A549 (cell line): ENCODE measurements at regions not wholly inside any gene's neighbourhood (a gene's known extent, or its start where the extent isn't known, plus 50 kb on each side); places are given as distances from the start of the nearest gene placed in this dataset.

Experiments
- NR3C1 ChIP-seq: fragments of >200 bp; sonication (Bioruptor Twin); formaldehyde crosslinking; IDR thresholded peaks from 3 replicates; pipeline ENCODE4 v1.6.1; 2017
- POLR2A ChIP-seq: IDR thresholded peaks from 2 replicates; pipeline ENCODE4 v1.6.1; 2012; ENCODE audit warnings: mild to moderate bottlenecking, low read length
- RARB ChIP-seq: fragments of 250-450 bp; sonication (Bioruptor Pico); IDR thresholded peaks from 2 replicates; pipeline ENCODE4 v1.8.0; 2021; ENCODE audit warnings: mild to moderate bottlenecking, moderate library complexity
- RFX5 ChIP-seq: fragments of 450-650 bp; IDR thresholded peaks from 2 replicates; pipeline ENCODE4 v1.7.1; 2014; ENCODE audit warnings: antibody characterized with exemption, mild to moderate bottlenecking, moderate library complexity
- ZFP36 ChIP-seq: fragments of 450-650 bp; IDR thresholded peaks from 2 replicates; pipeline ENCODE4 v1.6.1; 2014; ENCODE audit warnings: borderline replicate concordance; ENCODE audit not compliant: partially characterized antibody
- TF ChIP-seq, protein P1 (sequence below): IDR thresholded peaks from 2 replicates; pipeline ENCODE4 v1.6.1; 2012
- TF ChIP-seq, protein P2 (sequence below): fragments of >200 bp; sonication (Bioruptor Twin); formaldehyde crosslinking; IDR thresholded peaks from 3 replicates; pipeline ENCODE4 v1.5.1; 2016
- TF ChIP-seq, protein P3 (sequence below): fragments of 200-600 bp; sonication (generic); IDR thresholded peaks from 2 replicates; pipeline ENCODE4 v1.6.1; 2016; ENCODE audit warnings: antibody characterized with exemption, mild to moderate bottlenecking, moderate library complexity
- TF ChIP-seq, protein P4 (sequence below): fragments of 450-650 bp; IDR thresholded peaks from 2 replicates; pipeline ENCODE4 v1.6.1; 2014; ENCODE audit warnings: antibody characterized with exemption
- TF ChIP-seq, protein P5 (sequence below): IDR thresholded peaks from 2 replicates; pipeline ENCODE4 v1.6.1; 2012

DNA sequence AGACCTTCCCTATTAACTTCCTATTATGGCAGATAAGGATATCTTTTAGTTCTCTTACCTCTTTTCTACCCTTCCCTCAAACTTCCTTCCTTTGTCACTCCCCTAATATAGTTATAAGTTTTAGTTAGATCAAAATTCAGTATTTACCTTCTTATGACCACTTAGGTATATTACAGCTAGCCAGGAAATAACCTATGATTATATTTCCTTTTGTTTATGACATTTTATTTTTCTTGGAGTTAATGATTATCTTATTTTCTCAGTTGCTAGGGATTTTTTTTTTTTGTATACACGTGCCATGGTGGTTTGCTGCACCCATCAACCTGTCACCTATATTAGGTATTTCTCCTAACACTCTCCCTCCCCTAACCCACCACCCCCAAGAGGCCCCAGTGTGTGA lies 88.2 kb upstream of the ZBED5 start:
- TF ChIP-seq RARB (no peak), NR3C1 (no peak), POLR2A (no peak), ZFP36 (no peak), RFX5 (no peak)
- TF ChIP-seq, protein P1, sequence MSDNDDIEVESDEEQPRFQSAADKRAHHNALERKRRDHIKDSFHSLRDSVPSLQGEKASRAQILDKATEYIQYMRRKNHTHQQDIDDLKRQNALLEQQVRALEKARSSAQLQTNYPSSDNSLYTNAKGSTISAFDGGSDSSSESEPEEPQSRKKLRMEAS, result no peak
- TF ChIP-seq, protein P2, sequence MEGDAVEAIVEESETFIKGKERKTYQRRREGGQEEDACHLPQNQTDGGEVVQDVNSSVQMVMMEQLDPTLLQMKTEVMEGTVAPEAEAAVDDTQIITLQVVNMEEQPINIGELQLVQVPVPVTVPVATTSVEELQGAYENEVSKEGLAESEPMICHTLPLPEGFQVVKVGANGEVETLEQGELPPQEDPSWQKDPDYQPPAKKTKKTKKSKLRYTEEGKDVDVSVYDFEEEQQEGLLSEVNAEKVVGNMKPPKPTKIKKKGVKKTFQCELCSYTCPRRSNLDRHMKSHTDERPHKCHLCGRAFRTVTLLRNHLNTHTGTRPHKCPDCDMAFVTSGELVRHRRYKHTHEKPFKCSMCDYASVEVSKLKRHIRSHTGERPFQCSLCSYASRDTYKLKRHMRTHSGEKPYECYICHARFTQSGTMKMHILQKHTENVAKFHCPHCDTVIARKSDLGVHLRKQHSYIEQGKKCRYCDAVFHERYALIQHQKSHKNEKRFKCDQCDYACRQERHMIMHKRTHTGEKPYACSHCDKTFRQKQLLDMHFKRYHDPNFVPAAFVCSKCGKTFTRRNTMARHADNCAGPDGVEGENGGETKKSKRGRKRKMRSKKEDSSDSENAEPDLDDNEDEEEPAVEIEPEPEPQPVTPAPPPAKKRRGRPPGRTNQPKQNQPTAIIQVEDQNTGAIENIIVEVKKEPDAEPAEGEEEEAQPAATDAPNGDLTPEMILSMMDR, result no peak
- TF ChIP-seq, protein P3, sequence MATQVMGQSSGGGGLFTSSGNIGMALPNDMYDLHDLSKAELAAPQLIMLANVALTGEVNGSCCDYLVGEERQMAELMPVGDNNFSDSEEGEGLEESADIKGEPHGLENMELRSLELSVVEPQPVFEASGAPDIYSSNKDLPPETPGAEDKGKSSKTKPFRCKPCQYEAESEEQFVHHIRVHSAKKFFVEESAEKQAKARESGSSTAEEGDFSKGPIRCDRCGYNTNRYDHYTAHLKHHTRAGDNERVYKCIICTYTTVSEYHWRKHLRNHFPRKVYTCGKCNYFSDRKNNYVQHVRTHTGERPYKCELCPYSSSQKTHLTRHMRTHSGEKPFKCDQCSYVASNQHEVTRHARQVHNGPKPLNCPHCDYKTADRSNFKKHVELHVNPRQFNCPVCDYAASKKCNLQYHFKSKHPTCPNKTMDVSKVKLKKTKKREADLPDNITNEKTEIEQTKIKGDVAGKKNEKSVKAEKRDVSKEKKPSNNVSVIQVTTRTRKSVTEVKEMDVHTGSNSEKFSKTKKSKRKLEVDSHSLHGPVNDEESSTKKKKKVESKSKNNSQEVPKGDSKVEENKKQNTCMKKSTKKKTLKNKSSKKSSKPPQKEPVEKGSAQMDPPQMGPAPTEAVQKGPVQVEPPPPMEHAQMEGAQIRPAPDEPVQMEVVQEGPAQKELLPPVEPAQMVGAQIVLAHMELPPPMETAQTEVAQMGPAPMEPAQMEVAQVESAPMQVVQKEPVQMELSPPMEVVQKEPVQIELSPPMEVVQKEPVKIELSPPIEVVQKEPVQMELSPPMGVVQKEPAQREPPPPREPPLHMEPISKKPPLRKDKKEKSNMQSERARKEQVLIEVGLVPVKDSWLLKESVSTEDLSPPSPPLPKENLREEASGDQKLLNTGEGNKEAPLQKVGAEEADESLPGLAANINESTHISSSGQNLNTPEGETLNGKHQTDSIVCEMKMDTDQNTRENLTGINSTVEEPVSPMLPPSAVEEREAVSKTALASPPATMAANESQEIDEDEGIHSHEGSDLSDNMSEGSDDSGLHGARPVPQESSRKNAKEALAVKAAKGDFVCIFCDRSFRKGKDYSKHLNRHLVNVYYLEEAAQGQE, result no peak
- TF ChIP-seq, protein P4, sequence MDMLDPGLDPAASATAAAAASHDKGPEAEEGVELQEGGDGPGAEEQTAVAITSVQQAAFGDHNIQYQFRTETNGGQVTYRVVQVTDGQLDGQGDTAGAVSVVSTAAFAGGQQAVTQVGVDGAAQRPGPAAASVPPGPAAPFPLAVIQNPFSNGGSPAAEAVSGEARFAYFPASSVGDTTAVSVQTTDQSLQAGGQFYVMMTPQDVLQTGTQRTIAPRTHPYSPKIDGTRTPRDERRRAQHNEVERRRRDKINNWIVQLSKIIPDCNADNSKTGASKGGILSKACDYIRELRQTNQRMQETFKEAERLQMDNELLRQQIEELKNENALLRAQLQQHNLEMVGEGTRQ, result no peak
- TF ChIP-seq, protein P5, sequence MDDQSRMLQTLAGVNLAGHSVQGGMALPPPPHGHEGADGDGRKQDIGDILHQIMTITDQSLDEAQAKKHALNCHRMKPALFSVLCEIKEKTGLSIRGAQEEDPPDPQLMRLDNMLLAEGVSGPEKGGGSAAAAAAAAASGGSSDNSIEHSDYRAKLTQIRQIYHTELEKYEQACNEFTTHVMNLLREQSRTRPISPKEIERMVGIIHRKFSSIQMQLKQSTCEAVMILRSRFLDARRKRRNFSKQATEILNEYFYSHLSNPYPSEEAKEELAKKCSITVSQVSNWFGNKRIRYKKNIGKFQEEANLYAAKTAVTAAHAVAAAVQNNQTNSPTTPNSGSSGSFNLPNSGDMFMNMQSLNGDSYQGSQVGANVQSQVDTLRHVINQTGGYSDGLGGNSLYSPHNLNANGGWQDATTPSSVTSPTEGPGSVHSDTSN, result no peak
